NCI-H146 (cell line): ENCODE measurements at regions not wholly inside any gene's neighbourhood (a gene's known extent, or its start where the extent isn't known, plus 50 kb on each side); places are given as distances from the start of the nearest gene placed in this dataset.
"Not testable (repeated sequence)": the region's sequence is repeated elsewhere in the genome, so short reads cannot be mapped to it uniquely, and the experiment has no call there.

ENCODE experiments used
- DNase-seq: peaks from one replicate; lab custom pipeline; 2025; lab: John Stamatoyannopoulos, UW

GRCh38 chr1:222416001-222416791, 131.7 kb downstream of the HHIPL2 start:
- no peak for DNase-seq

GRCh38 chr1:222415441-222415840, 132.5 kb downstream of the HHIPL2 start:
- no peak for DNase-seq

GRCh38 chr1:222413991-222414549, 133.8 kb downstream of the HHIPL2 start:
- no peak for DNase-seq

GRCh38 chr1:222413436-222413835, 134.5 kb downstream of the HHIPL2 start:
- no peak for DNase-seq

- DNase-seq, result no peak
These were observed 143.2 kb downstream of the HHIPL2 start for GRCh38 chr1:222404710-222405109.

GRCh38 chr1:222399197-222399596, 148.7 kb downstream of the HHIPL2 start:
- no peak for DNase-seq

GRCh38 chr1:222394224-222394623, 153.7 kb downstream of the HHIPL2 start:
- DNase-seq, result no peak

GRCh38 chr1:222392556-222392955, 155.3 kb downstream of the HHIPL2 start:
- DNase-seq, result no peak

GRCh38 chr1:222390181-222390580, 157.7 kb downstream of the HHIPL2 start:
- no peak for DNase-seq

GRCh38 chr1:222387007-222387814, 160.7 kb downstream of the HHIPL2 start:
- peak; percentile 34 for DNase-seq

- DNase-seq, result no peak
These were observed 161.9 kb downstream of the HHIPL2 start for GRCh38 chr1:222385955-222386354.

GRCh38 chr1:222385262-222385661, 162.6 kb downstream of the HHIPL2 start:
- no peak for DNase-seq

GRCh38 chr1:222384531-222384930, 163.4 kb downstream of the HHIPL2 start:
- DNase-seq, result no peak

GRCh38 chr1:222382171-222382570, 165.7 kb downstream of the HHIPL2 start:
- no peak for DNase-seq

- DNase-seq, result no peak
These were observed 170.3 kb downstream of the HHIPL2 start for GRCh38 chr1:222377428-222378088.

- DNase-seq, result not testable (repeated sequence)
These were observed 171.1 kb downstream of the HHIPL2 start for GRCh38 chr1:222376791-222377190.

- no peak for DNase-seq
These were observed 172.2 kb downstream of the HHIPL2 start for GRCh38 chr1:222375701-222376100.

- no peak for DNase-seq
These were observed 173.9 kb downstream of the HHIPL2 start for GRCh38 chr1:222373831-222374602.

GRCh38 chr1:222373216-222373615, 174.7 kb downstream of the HHIPL2 start:
- DNase-seq, result no peak

- DNase-seq, result no peak
These were observed 175.7 kb downstream of the HHIPL2 start for GRCh38 chr1:222372221-222372620.

GRCh38 chr1:222370913-222371675, 176.8 kb downstream of the HHIPL2 start:
- no peak for DNase-seq
